PFSK-1 (cell line): ENCODE measurements at regions not wholly inside any gene's neighbourhood (a gene's known extent, or its start where the extent isn't known, plus 50 kb on each side); places are given as distances from the start of the nearest gene placed in this dataset.

Experiments
- FOXP2 ChIP-seq: optimal IDR thresholded peaks from 2 replicates; pipeline ENCODE3; 2011; ENCODE audit warnings: borderline replicate concordance, control low read depth, inconsistent platforms; ENCODE audit not compliant: insufficient read depth; ENCODE audit errors: extremely low read length, extremely low read depth
- POLR2AphosphoS5 ChIP-seq: IDR thresholded peaks from 2 replicates; pipeline ENCODE4 v1.6.1; 2012; ENCODE audit warnings: low read depth, mild to moderate bottlenecking, control low read depth, low read length, moderate library complexity
- REST ChIP-seq, 2 experiments: IDR thresholded peaks; 2 replicates each; pipeline versions ENCODE4 v1.6.1 to v1.8.0; 2011 to 2012; ENCODE audit warnings: low read depth in 2 of 2, low read length in 2 of 2, control low read depth in 1 of 2, inconsistent platforms in 1 of 2, mild to moderate bottlenecking in 1 of 2, moderate library complexity in 1 of 2; ENCODE audit not compliant: insufficient read depth in 1 of 2
- SIN3A ChIP-seq: IDR thresholded peaks from 2 replicates; pipeline ENCODE4 v1.6.1; 2012; ENCODE audit warnings: mild to moderate bottlenecking, low read length, moderate library complexity, borderline replicate concordance; ENCODE audit not compliant: insufficient read depth
- TAF1 ChIP-seq: IDR thresholded peaks from 2 replicates; pipeline ENCODE4 v1.6.1; 2012; ENCODE audit warnings: low read length, control low read depth, borderline replicate concordance; ENCODE audit not compliant: insufficient read depth

GRCh38 chr1:219518168-219518906 lies 94.6 kb downstream of the ZC3H11B start:
- no peak for TF ChIP-seq REST (IDR thresholded peaks at IDR 0.05; ENCODE audit: insufficient read depth in 1 of 2, low read depth in 2 of 2, low read length in 2 of 2)

- no peak for TF ChIP-seq SIN3A
- no peak for TF ChIP-seq REST (IDR thresholded peaks at IDR 0.05; ENCODE audit: insufficient read depth in 1 of 2, low read depth in 2 of 2, low read length in 2 of 2)
- TF ChIP-seq FOXP2, result no peak
- TF ChIP-seq POLR2AphosphoS5, result no peak
- TF ChIP-seq TAF1, result no peak
Observed at GRCh38 chr1:219517031-219517430, 95.9 kb downstream of the ZC3H11B start.

DNA sequence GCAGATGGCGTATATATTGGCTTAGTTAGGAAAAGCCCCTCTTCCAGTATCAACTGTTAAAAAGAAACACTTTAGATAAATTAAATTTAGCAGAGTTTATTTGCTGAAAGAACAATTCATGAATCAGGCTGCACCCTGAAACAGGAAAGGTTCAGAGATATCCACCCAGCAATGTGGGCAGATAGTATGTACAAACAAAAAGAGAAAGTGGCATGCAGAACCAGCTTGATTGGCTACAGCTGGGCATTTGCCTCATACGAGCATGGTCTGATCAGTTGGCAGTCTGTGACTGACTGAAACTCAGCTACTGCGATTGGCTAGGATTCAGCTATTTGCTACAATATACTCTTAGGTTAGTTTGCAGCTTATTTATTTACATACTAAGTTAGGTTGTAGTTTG lies 98.2 kb downstream of the ZC3H11B start:
- TF ChIP-seq TAF1, result no peak
- no peak for TF ChIP-seq SIN3A
- no peak for TF ChIP-seq POLR2AphosphoS5
- TF ChIP-seq REST (IDR thresholded peaks at IDR 0.05; ENCODE audit: insufficient read depth in 1 of 2, low read depth in 2 of 2, low read length in 2 of 2), result no peak
- no peak for TF ChIP-seq FOXP2

DNA sequence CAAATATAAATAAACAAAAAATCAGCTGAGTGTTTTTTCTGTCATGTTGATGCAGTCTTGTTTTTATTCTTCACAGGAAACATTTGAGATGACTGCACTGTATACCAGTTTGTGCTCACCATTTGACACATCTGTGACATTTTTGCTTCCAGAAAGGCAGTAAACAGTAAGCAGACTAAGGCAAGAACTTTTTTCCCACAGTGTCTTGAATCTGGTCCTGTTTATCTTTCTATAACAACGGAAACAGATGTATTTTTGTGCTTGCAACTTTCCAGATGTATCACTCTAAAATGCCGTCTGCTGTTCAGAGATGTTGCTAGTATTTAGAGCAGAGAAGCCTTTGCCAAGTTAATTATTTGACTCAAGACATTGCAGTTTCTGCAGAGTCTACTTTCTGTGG lies 105.5 kb downstream of the ZC3H11B start:
- TF ChIP-seq POLR2AphosphoS5 (no peak), REST (IDR thresholded peaks at IDR 0.05; ENCODE audit: insufficient read depth in 1 of 2, low read depth in 2 of 2, low read length in 2 of 2) (no peak), SIN3A (no peak), FOXP2 (no peak), TAF1 (no peak)

- TF ChIP-seq TAF1, result no peak
- TF ChIP-seq SIN3A, result no peak
- no peak for TF ChIP-seq FOXP2
- no peak for TF ChIP-seq POLR2AphosphoS5
Observed at GRCh38 chr1:219506936-219507335, 106.0 kb downstream of the ZC3H11B start.
